ENCODE measurements at regions not wholly inside any gene's neighbourhood (a gene's known extent, or its start where the extent isn't known, plus 50 kb on each side); places are given as distances from the start of the nearest gene placed in this dataset.
A peak's percentile ranks its signal among the peaks of the same experiment; 100 is the strongest.
"Not testable (repeated sequence)": the region's sequence is repeated elsewhere in the genome, so short reads cannot be mapped to it uniquely, and the experiment has no call there.

DNA sequence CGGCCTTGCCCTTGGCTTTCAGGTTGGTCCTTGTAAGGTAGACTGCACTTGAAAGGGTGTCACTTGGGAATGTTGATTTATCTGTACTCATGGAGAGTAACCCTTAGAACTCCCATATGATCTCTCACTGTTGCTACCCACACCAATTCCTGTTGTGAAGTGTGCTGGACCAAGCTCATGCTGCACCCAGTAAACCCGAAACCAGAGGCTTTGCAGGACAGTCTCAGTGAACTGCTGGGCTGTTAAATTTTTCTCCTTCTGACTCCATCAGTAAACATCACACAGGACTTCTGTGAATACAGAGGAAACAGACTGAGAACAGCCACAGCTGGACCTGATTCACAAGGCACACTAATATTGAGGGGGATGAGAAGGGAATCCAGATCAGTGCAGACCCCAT is 783.0 kb downstream of the TMEM121 start:
- Histone ChIP-seq H3K9me3 (no peaks in the 10 kb centered on the region), H3K27ac (no peak overlapping the region), H3K27me3 (peaks cover 0 to 5% (median 0%) of the 10 kb centered on the region in 4 donors), H3K4me3 (no peak overlapping the region), H3K4me1 (no peaks in the 10 kb centered on the region), H3K36me3 (no peaks in the 10 kb centered on the region)
- intact Hi-C loops (cut with DNase I): no loop called here
- TF ChIP-seq POLR2A (IDR thresholded peaks at IDR 0.05): no peak
- TF ChIP-seq CTCF (IDR thresholded peaks at IDR 0.05): no peak
- DNase-seq: no peak
- WGBS, 2 donors: 81 to 100% methylated on average over 1 to 2 of the region's 2 CpGs

GRCh38 chr14:106315436-106315835 is 789.1 kb downstream of the TMEM121 start:
- H3K27ac ChIP-seq: no peak overlapping the region
- no peaks in the 10 kb centered on the region for H3K9me3 ChIP-seq
- H3K27me3 ChIP-seq: no peaks in the 10 kb centered on the region
- H3K36me3 ChIP-seq: no peaks in the 10 kb centered on the region
- no peaks in the 10 kb centered on the region for H3K4me1 ChIP-seq
- no peak for DNase-seq
- H3K4me3 ChIP-seq: no peak overlapping the region
- 21 to 30% methylated on average over 4 of the region's 4 CpGs for WGBS, 2 donors
- no peak for TF ChIP-seq POLR2A (IDR thresholded peaks at IDR 0.05)
- TF ChIP-seq CTCF (IDR thresholded peaks at IDR 0.05): no peak
- intact Hi-C loops (cut with DNase I): no loop called here

GRCh38 chr14:106317593-106317992 is 791.2 kb downstream of the TMEM121 start:
- intact Hi-C loops (cut with DNase I): no loop called here
- no peaks in the 10 kb centered on the region for H3K27me3 ChIP-seq
- no peaks in the 10 kb centered on the region for H3K4me1 ChIP-seq
- WGBS, 2 donors: 31 to 49% methylated on average over 3 to 5 of the region's 5 CpGs
- H3K27ac ChIP-seq: no peak overlapping the region
- H3K4me3 ChIP-seq: no peak overlapping the region
- H3K36me3 ChIP-seq: no peaks in the 10 kb centered on the region
- DNase-seq: no peak
- TF ChIP-seq POLR2A (IDR thresholded peaks at IDR 0.05) (no peak), CTCF (IDR thresholded peaks at IDR 0.05) (no peak)
- no peaks in the 10 kb centered on the region for H3K9me3 ChIP-seq

DNA sequence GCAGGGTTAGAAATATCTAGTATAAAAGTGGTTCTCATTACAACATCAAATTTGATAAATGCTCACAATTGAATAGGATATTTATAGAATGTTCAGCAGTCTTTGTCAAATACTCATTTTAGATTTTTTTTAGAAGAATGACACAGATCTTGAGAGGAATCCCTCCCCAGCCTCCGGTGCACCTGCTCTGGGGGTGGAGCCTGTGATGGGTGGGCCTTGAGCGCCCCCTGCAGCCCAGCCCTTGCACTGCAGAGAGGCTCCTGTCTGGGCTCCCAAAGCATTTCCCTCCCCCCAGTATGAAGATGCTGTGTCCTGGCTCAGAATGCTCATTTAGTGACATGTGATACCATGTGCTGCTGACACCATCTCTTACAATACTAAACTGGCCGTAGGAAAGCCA is 792.3 kb downstream of the TMEM121 start:
- H3K4me3 ChIP-seq: no peak overlapping the region
- TF ChIP-seq CTCF (IDR thresholded peaks at IDR 0.05) (peak in 1 of 6 experiments; percentile 17), POLR2A (IDR thresholded peaks at IDR 0.05) (no peak)
- H3K4me1 ChIP-seq: no peaks in the 10 kb centered on the region
- no peaks in the 10 kb centered on the region for H3K36me3 ChIP-seq
- DNase-seq: no peak
- no peak overlapping the region for H3K27ac ChIP-seq
- intact Hi-C loops (cut with DNase I): no loop called here
- H3K9me3 ChIP-seq: no peaks in the 10 kb centered on the region
- WGBS, 2 donors: 44 to 50% methylated on average over 1 to 2 of the region's 3 CpGs
- no peaks in the 10 kb centered on the region for H3K27me3 ChIP-seq

DNA sequence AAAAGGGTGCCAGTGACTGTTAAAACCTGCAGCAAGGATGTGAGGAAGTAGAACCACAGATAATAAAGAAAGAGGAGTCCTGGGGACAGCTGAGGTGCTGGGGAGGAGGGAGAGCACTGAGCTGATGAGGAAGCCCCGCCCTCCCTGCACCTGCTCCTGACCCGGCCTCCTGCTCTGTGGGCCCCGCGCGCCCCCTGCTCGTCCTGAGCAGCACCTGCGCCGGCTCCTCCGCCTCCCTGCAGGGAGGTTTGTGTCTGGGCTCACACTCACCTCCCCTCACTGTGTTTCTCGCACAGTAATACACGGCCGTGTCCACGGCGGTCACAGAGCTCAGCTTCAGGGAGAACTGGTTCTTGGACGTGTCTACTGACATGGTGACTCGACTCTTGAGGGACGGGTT is 797.6 kb downstream of the TMEM121 start:
- H3K36me3 ChIP-seq; intact Hi-C loops (cut with DNase I); H3K27ac ChIP-seq; DNase-seq; H3K27me3 ChIP-seq; H3K4me1 ChIP-seq; H3K9me3 ChIP-seq; H3K4me3 ChIP-seq: not testable (repeated sequence)
- whole genome bisulfite sequencing, 2 donors: 57 to 78% methylated on average over 3 to 4 of the region's 17 CpGs

DNA sequence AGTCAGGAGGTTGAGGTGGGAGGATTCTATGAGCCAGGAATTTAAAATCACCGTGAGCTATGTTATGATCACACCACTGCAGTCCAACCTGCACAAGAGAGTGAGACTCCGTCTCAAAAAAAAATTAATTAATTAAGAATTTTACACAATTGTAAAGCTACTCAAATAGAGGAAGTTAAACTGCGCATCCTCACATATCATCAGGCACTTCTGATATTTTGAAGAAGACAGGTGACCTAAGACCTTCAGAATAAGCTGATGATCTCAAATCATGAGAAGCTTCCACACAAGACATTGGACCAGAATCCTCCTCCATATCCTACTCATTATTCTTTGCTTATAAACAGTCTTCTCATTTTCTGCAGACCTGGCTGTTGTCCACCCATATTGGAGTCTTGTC is 800.9 kb downstream of the TMEM121 start:
- intact Hi-C loops (cut with DNase I): no loop called here
- Histone ChIP-seq H3K27ac (no peak overlapping the region), H3K4me1 (no peaks in the 10 kb centered on the region), H3K4me3 (no peak overlapping the region), H3K9me3 (no peaks in the 10 kb centered on the region), H3K36me3 (no peaks in the 10 kb centered on the region), H3K27me3 (no peaks in the 10 kb centered on the region)
- no peak for DNase-seq
- TF ChIP-seq POLR2A (IDR thresholded peaks at IDR 0.05): no peak
- TF ChIP-seq CTCF (IDR thresholded peaks at IDR 0.05): no peak
- WGBS, 2 donors: 61 to 63% methylated on average over 3 of the region's 3 CpGs

DNA sequence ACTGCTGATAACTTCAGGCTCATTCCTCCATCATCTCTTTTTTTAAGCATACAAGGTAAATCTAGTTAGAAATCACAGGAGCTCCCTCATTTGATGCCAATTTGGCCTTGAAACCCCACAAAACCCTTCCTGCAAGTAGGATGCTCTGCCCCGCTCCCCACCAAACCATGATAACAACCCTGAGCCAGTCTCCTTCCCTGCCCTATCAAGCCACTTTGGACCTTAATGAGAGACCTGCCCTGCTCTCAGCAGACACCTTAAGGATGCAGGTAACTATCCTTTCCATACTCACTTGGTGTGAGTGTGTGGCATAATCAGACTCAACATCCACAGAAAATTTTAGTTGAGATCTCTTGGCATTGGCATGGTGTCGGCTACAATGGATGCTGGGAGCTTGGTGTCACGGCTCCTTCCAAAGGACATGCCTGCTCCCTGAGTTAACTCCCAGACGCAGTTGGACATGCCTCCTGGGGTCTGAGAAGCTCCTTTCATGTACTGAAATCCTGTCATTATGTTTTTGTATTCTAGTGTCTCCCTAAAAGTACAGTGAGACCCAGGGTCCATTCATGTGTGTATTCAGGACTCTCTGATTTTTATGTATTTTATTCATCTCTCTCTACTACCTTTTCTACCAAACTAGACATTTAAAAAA is 801.4 kb downstream of the TMEM121 start:
- intact Hi-C loops (cut with DNase I); DNase-seq; H3K9me3 ChIP-seq; H3K4me1 ChIP-seq; H3K4me3 ChIP-seq; H3K27ac ChIP-seq; H3K27me3 ChIP-seq; H3K36me3 ChIP-seq: not testable (repeated sequence)
- 64 to 68% methylated on average over 4 of the region's 4 CpGs for WGBS, 2 donors

GRCh38 chr14:106329243-106329642 is 802.9 kb downstream of the TMEM121 start:
- H3K27ac ChIP-seq; H3K4me1 ChIP-seq; H3K36me3 ChIP-seq; H3K4me3 ChIP-seq; H3K27me3 ChIP-seq; H3K9me3 ChIP-seq; DNase-seq; intact Hi-C loops (cut with DNase I): not testable (repeated sequence)
- WGBS, 2 donors: 52 to 66% methylated on average over 4 of the region's 4 CpGs
